ENCODE measurements at regions not wholly inside any gene's neighbourhood (a gene's known extent, or its start where the extent isn't known, plus 50 kb on each side); places are given as distances from the start of the nearest gene placed in this dataset.

- no peak for DNase-seq
These were observed 49.9 kb upstream of the HS6ST1 start for GRCh38 chr2:128368437-128369107.

GRCh38 chr2:128369108-128369555 lies 50.5 kb upstream of the HS6ST1 start:
- DNase-seq, result no peak

- no peak for DNase-seq
These were observed 51.2 kb upstream of the HS6ST1 start for GRCh38 chr2:128369602-128370467.

- DNase-seq, result no peak
These were observed 52.0 kb upstream of the HS6ST1 start for GRCh38 chr2:128370468-128371247.

GRCh38 chr2:128371248-128371630 lies 52.6 kb upstream of the HS6ST1 start:
- no peak for DNase-seq

GRCh38 chr2:128371648-128372345 lies 53.1 kb upstream of the HS6ST1 start:
- DNase-seq, result no peak

GRCh38 chr2:128372621-128373341 lies 54.1 kb upstream of the HS6ST1 start:
- DNase-seq, result no peak

- no peak for DNase-seq
These were observed 54.9 kb upstream of the HS6ST1 start for GRCh38 chr2:128373451-128374000.

GRCh38 chr2:128374001-128374710 lies 55.5 kb upstream of the HS6ST1 start:
- DNase-seq, result no peak

GRCh38 chr2:128374711-128375413 lies 56.2 kb upstream of the HS6ST1 start:
- no peak for DNase-seq

GRCh38 chr2:128375454-128375853 lies 56.8 kb upstream of the HS6ST1 start:
- DNase-seq, result no peak

- DNase-seq, result no peak
These were observed 57.8 kb upstream of the HS6ST1 start for GRCh38 chr2:128376241-128377041.

GRCh38 chr2:128377071-128377910 lies 58.6 kb upstream of the HS6ST1 start:
- no peak for DNase-seq

GRCh38 chr2:128378231-128379020 lies 59.8 kb upstream of the HS6ST1 start:
- DNase-seq, result no peak

- no peak for DNase-seq
These were observed 60.6 kb upstream of the HS6ST1 start for GRCh38 chr2:128379021-128380015.
